ENCODE measurements at regions not wholly inside any gene's neighbourhood (a gene's known extent, or its start where the extent isn't known, plus 50 kb on each side); places are given as distances from the start of the nearest gene placed in this dataset.
"Not testable (repeated sequence)": the region's sequence is repeated elsewhere in the genome, so short reads cannot be mapped to it uniquely, and the experiment has no call there.

DNA sequence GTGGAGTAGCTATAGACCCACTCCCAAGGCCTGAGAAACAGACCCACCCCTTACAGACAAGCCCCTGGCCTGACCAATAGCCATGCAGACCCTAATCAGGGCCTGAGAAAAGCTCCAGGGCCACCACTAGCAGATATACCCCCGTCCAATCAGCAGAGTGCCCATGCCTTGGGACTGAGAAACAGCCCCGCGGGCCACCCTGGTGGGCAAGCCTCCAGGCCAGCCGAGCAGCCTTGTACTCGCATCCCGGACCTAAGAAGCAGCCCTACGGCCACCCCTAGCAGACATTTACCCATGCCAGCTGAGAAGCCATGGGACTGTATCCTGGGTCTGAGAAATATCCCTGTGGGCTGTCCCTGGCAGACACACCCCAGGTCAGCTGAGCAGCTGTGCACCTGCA is 436.5 kb downstream of the SMARCA1 start:
- H3K9me3 ChIP-seq (ENCODE audit: control insufficient read depth, insufficient read depth, low read length) = peaks cover 8% of the 10 kb centered on the region
- H3K4me3 ChIP-seq (ENCODE audit: low read depth, low read length) = no peak overlapping the region
- no peak overlapping the region for H3K9ac ChIP-seq (ENCODE audit: low read depth, low read length)
- no peaks in the 10 kb centered on the region for H3K36me3 ChIP-seq (ENCODE audit: control insufficient read depth, insufficient read depth, low read length)
- H3K27ac ChIP-seq (ENCODE audit: low read depth, low read length) = no peak overlapping the region
- 0 out of 2 replicates have a peak, but pooled peaks cover 2% of the 10 kb centered on the region for H3K27me3 ChIP-seq (ENCODE audit: control insufficient read depth, insufficient read depth, low read length)
- peaks cover 30% of the 10 kb centered on the region for H3K4me1 ChIP-seq (ENCODE audit: control insufficient read depth, insufficient read depth, low read length)

DNA sequence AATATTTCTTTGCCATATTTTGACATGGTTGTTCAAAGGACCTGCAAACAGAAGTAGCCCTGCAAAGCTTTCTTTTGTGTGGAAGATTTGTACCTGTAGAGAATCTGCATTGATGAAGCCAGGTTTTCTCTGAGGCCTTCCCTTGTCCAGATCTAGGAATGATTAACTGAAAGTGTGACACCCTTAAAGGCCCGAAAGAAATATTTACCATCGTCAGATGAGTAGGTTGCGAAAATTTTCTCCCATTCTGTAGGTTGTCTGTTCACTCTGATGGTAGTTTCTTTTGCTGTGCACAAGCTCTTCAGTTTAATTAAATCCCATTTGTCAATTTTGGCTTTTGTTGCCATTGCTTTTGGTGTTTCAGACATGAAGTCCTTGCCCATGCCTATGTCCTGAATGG is 439.0 kb downstream of the SMARCA1 start:
- H3K9me3 ChIP-seq (ENCODE audit: control insufficient read depth, insufficient read depth, low read length) = peaks cover 16% of the 10 kb centered on the region
- H3K27me3 ChIP-seq (ENCODE audit: control insufficient read depth, insufficient read depth, low read length); H3K9ac ChIP-seq (ENCODE audit: low read depth, low read length); H3K4me1 ChIP-seq (ENCODE audit: control insufficient read depth, insufficient read depth, low read length); H3K36me3 ChIP-seq (ENCODE audit: control insufficient read depth, insufficient read depth, low read length); H3K27ac ChIP-seq (ENCODE audit: low read depth, low read length); H3K4me3 ChIP-seq (ENCODE audit: low read depth, low read length): not testable (repeated sequence)

DNA sequence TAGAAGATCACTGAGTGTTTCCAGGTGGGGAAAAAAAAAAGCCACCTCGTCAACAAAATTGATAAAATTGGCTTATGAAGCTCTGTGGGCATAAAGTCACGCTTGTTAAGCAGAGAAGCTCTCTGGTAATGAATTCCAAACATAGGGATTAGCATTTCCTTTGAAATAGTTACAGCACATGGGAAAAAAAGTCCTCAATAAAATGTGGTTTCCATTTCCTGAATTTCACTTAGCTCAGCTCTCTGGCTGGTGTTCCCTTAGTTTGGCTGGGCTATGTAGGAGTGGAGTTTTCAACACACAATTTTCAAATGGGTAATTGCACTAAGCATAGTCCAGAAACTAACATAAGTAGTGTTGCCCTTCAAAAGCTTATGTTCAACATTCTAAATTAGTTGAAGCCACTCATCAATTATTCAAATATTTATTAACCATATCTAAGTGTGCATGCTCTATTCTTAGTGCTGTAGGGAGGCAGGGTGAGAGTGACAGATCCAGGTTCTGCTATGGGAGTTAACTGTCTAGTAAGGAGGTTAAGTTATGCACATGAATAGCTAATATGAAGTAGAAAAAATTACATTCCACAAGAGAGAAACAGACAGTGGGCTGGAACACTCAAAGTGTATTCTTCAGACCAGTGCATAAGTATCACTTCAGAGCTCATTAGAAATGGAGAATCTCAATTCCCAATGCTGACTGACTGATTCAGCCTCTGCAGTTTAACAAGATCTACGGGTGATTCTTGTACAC is 445.7 kb downstream of the SMARCA1 start:
- H3K27me3 ChIP-seq (ENCODE audit: control insufficient read depth, insufficient read depth, low read length) = no peaks in the 10 kb centered on the region
- H3K36me3 ChIP-seq (ENCODE audit: control insufficient read depth, insufficient read depth, low read length) = no peaks in the 10 kb centered on the region
- no peak overlapping the region for H3K9ac ChIP-seq (ENCODE audit: low read depth, low read length)
- no peak overlapping the region for H3K4me3 ChIP-seq (ENCODE audit: low read depth, low read length)
- 0 out of 2 replicates have a peak, but pooled peaks cover 6% of the 10 kb centered on the region for H3K4me1 ChIP-seq (ENCODE audit: control insufficient read depth, insufficient read depth, low read length)
- no peak overlapping the region for H3K27ac ChIP-seq (ENCODE audit: low read depth, low read length)
- H3K9me3 ChIP-seq (ENCODE audit: control insufficient read depth, insufficient read depth, low read length) = peaks cover 16% of the 10 kb centered on the region

DNA sequence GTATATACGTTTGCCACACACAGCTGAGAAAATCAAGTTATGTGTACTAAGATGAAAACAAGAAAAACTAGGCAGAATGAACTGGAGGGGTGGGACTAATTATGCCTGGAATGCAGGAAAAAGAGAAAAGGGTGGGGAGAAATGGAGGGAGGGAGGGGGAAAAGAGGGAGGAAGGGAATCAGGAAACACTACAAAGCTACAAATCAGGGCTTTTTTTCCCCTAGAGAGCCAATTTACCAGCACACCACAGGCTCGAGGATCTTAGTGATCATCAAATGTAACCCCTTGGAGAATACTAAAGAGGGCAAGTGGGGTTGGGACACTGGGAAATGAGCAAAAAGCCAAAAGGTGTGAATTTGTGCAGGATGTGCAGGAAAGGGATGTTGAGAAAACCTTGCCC is 451.9 kb downstream of the SMARCA1 start:
- Histone ChIP-seq H3K4me3 (ENCODE audit: low read depth, low read length) (no peak overlapping the region), H3K36me3 (ENCODE audit: control insufficient read depth, insufficient read depth, low read length) (no peaks in the 10 kb centered on the region), H3K4me1 (ENCODE audit: control insufficient read depth, insufficient read depth, low read length) (peaks cover 18% of the 10 kb centered on the region), H3K9me3 (ENCODE audit: control insufficient read depth, insufficient read depth, low read length) (no peaks in the 10 kb centered on the region), H3K9ac (ENCODE audit: low read depth, low read length) (peak overlapping the region; percentile 6; the same call in 1 of the 2 replicates), H3K27me3 (ENCODE audit: control insufficient read depth, insufficient read depth, low read length) (no peaks in the 10 kb centered on the region), H3K27ac (ENCODE audit: low read depth, low read length) (peak overlapping the region; percentile 21)

DNA sequence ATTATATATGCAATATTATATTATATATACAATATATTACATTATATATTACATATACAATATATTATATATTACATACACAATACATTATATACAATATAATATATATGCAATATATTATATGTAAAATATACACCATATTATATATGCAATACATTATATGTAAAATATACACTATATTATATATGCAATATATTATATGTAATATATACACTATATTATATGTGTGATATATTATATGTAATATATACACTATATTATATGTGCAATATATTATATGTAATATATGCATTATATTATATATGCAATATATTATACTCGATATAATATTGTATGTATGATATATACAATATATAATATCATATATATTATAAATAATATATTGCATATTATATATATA is 457.4 kb downstream of the SMARCA1 start:
- Histone ChIP-seq H3K27ac (ENCODE audit: low read depth, low read length) (no peak overlapping the region), H3K9ac (ENCODE audit: low read depth, low read length) (no peak overlapping the region), H3K36me3 (ENCODE audit: control insufficient read depth, insufficient read depth, low read length) (no peaks in the 10 kb centered on the region), H3K27me3 (ENCODE audit: control insufficient read depth, insufficient read depth, low read length) (no peaks in the 10 kb centered on the region), H3K9me3 (ENCODE audit: control insufficient read depth, insufficient read depth, low read length) (no peaks in the 10 kb centered on the region), H3K4me3 (ENCODE audit: low read depth, low read length) (no peak overlapping the region), H3K4me1 (ENCODE audit: control insufficient read depth, insufficient read depth, low read length) (no peaks in the 10 kb centered on the region)

DNA sequence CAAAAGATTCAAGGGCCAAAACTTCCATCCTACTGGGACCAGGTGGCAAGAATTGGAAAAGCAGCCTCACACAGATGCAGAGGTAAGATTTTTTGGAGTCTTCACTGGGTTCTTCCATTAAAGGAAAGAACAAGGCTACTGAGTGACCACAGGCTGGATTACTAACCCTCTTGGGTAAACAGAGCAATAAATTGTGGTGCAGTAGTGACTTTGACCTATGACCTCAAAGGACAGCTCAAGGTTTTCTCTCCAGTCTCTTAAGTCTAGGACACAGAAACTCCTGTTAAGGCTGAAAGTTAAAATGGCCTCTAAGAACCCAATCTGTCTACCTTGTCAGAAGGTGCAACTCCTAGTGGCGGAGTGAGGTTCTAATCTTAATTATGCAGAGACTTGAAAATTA is 464.9 kb downstream of the SMARCA1 start:
- Histone ChIP-seq H3K36me3 (ENCODE audit: control insufficient read depth, insufficient read depth, low read length) (no peaks in the 10 kb centered on the region), H3K27me3 (ENCODE audit: control insufficient read depth, insufficient read depth, low read length) (no peaks in the 10 kb centered on the region; the same call in 1 of the 2 replicates), H3K9ac (ENCODE audit: low read depth, low read length) (no peak overlapping the region), H3K4me3 (ENCODE audit: low read depth, low read length) (no peak overlapping the region), H3K4me1 (ENCODE audit: control insufficient read depth, insufficient read depth, low read length) (peaks cover 18% of the 10 kb centered on the region), H3K27ac (ENCODE audit: low read depth, low read length) (peak overlapping the region; percentile 53), H3K9me3 (ENCODE audit: control insufficient read depth, insufficient read depth, low read length) (no peaks in the 10 kb centered on the region)

DNA sequence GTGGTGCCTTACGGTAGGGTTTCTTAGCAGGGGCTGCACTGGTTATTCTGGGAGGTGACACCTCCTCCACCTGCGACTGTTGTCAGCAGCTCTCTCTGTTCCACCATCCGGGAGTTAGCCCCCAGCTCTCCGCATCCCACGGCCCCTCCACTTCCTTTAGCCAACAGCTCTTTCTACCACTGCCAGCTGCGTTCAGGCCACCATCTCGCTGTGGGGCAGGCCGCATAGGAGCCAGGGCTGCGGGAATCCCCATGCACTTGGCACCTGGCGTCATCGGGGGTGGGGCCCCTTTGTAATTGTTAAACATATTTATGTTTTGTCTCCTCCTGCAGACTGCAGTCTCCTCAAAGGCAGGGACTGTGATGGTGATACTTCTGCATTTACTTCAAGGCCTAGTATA is 480.2 kb downstream of the SMARCA1 start:
- Histone ChIP-seq H3K27me3 (ENCODE audit: control insufficient read depth, insufficient read depth, low read length) (no peaks in the 10 kb centered on the region), H3K4me3 (ENCODE audit: low read depth, low read length) (no peak overlapping the region), H3K27ac (ENCODE audit: low read depth, low read length) (no peak overlapping the region), H3K4me1 (ENCODE audit: control insufficient read depth, insufficient read depth, low read length) (no peaks in the 10 kb centered on the region), H3K36me3 (ENCODE audit: control insufficient read depth, insufficient read depth, low read length) (no peaks in the 10 kb centered on the region), H3K9ac (ENCODE audit: low read depth, low read length) (no peak overlapping the region), H3K9me3 (ENCODE audit: control insufficient read depth, insufficient read depth, low read length) (peaks cover 8% of the 10 kb centered on the region)

DNA sequence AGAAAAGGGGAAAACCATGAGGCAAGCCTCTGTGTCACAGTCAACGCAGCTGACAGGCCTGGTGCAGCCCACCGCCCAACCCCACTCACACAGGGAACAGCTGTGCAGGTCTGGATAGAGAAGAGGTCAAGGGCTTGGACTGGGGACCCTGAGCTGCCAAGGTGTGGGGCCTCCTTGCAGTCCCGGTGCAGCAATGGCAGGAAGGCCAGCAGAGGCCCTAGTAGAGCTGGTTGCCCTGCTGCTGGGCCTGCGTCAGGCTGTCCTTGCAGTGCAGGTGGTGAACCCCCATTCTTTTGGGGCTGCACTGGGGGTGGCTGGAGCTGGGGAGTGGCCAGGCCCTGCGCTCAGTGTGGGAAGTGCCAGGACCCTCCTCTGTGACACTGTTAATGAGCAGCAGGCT is 482.0 kb downstream of the SMARCA1 start:
- H3K4me1 ChIP-seq (ENCODE audit: control insufficient read depth, insufficient read depth, low read length) = no peaks in the 10 kb centered on the region
- H3K4me3 ChIP-seq (ENCODE audit: low read depth, low read length) = no peak overlapping the region
- H3K36me3 ChIP-seq (ENCODE audit: control insufficient read depth, insufficient read depth, low read length) = no peaks in the 10 kb centered on the region
- H3K9ac ChIP-seq (ENCODE audit: low read depth, low read length) = no peak overlapping the region
- peaks cover 8% of the 10 kb centered on the region for H3K9me3 ChIP-seq (ENCODE audit: control insufficient read depth, insufficient read depth, low read length)
- no peak overlapping the region for H3K27ac ChIP-seq (ENCODE audit: low read depth, low read length)
- H3K27me3 ChIP-seq (ENCODE audit: control insufficient read depth, insufficient read depth, low read length) = no peaks in the 10 kb centered on the region

DNA sequence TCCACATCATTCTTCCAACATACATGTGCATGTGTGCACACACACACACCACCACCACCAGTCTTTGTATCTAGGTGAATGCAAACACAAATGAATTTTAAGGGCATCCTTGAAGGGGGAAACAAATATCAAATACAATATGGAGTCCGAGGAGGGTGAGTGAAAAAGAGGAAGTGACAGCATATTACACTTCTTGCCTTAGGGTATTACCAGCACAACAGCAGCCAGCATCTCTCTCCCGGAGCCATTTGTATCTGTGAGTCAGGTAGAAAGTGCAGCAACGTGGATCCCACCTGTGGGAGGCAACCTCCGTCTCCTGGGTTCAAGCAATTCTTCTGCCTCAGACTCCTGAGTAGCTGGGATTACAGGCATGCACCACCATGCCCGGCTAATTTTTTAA is 483.2 kb downstream of the SMARCA1 start:
- no peak overlapping the region for H3K27ac ChIP-seq (ENCODE audit: low read depth, low read length)
- H3K27me3 ChIP-seq (ENCODE audit: control insufficient read depth, insufficient read depth, low read length) = no peaks in the 10 kb centered on the region
- H3K4me1 ChIP-seq (ENCODE audit: control insufficient read depth, insufficient read depth, low read length) = no peaks in the 10 kb centered on the region

DNA sequence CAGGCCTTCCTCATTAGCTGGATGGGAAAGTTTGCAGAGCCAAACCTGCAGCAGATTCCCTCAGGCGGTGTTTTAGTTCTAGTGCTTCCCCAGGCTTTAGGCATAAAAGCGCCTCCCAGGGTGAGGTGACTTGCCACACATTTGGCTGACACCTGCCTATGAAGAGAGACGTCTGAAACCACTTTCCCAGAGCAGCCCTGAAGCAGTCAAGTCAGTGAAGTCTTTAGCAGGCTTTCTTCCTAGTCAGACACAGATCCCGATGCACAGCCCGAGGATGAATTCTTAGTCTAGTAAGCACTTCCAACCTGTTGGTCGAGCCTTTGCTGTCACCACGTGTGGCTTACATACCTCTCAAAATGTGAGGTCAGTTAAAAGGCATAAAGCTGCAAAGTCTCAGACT is 484.1 kb downstream of the SMARCA1 start:
- Histone ChIP-seq H3K4me1 (ENCODE audit: control insufficient read depth, insufficient read depth, low read length) (no peaks in the 10 kb centered on the region), H3K27me3 (ENCODE audit: control insufficient read depth, insufficient read depth, low read length) (no peaks in the 10 kb centered on the region), H3K4me3 (ENCODE audit: low read depth, low read length) (no peak overlapping the region), H3K36me3 (ENCODE audit: control insufficient read depth, insufficient read depth, low read length) (no peaks in the 10 kb centered on the region), H3K27ac (ENCODE audit: low read depth, low read length) (no peak overlapping the region), H3K9ac (ENCODE audit: low read depth, low read length) (no peak overlapping the region), H3K9me3 (ENCODE audit: control insufficient read depth, insufficient read depth, low read length) (peaks cover 7% of the 10 kb centered on the region)

More for the DNA sequence above, 483.2 kb downstream of the SMARCA1 start:
- Histone ChIP-seq H3K36me3 (ENCODE audit: control insufficient read depth, insufficient read depth, low read length) (no peaks in the 10 kb centered on the region), H3K4me3 (ENCODE audit: low read depth, low read length) (no peak overlapping the region), H3K9me3 (ENCODE audit: control insufficient read depth, insufficient read depth, low read length) (peaks cover 8% of the 10 kb centered on the region), H3K9ac (ENCODE audit: low read depth, low read length) (no peak overlapping the region)

DNA sequence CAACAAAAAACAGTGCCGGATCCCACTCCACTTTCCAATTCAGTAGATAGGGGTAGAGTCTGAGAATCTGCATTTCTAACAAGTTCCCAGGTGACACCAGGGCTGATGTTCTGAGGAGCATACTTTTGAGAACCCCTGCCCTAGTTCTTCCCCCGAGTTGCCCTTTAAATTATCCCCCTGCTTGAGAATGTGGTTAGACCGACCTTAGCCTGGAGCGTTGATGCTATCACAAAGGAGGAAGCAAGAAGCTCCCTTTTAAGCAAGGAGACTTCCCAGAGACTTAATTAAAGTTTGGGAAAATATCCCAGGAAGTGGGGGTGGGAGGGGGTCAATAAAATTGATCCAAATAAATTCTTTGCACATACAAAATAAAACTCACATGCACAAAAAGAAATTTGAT is 485.9 kb downstream of the SMARCA1 start:
- no peaks in the 10 kb centered on the region for H3K9me3 ChIP-seq (ENCODE audit: control insufficient read depth, insufficient read depth, low read length)
- H3K36me3 ChIP-seq (ENCODE audit: control insufficient read depth, insufficient read depth, low read length) = no peaks in the 10 kb centered on the region
- H3K27ac ChIP-seq (ENCODE audit: low read depth, low read length) = no peak overlapping the region
- H3K4me1 ChIP-seq (ENCODE audit: control insufficient read depth, insufficient read depth, low read length) = no peaks in the 10 kb centered on the region
- H3K4me3 ChIP-seq (ENCODE audit: low read depth, low read length) = no peak overlapping the region
- no peaks in the 10 kb centered on the region for H3K27me3 ChIP-seq (ENCODE audit: control insufficient read depth, insufficient read depth, low read length)
- no peak overlapping the region for H3K9ac ChIP-seq (ENCODE audit: low read depth, low read length)

All from HUES48 (cell line).